Tibial nerve (tissue), 4 donors: ENCODE measurements at regions not wholly inside any gene's neighbourhood (a gene's known extent, or its start where the extent isn't known, plus 50 kb on each side); places are given as distances from the start of the nearest gene placed in this dataset.

Experiments
- DNase-seq, 2 donors: peaks; one replicate each; pipeline ENCODE4 v3.0.0-alpha.2; 2019; ENCODE audit warnings: low spot score in 2 of 2
- H3K27ac ChIP-seq, 4 donors: fragments of 200-600 bp; sonication (generic) in 3 of 4; one replicate each; pipeline ENCODE4 v1.5.1; 2017 to 2019; ENCODE audit warnings: mild to moderate bottlenecking in 1 of 4
- H3K27me3 ChIP-seq, 2 donors: fragments of 200-600 bp; sonication (generic) in 1 of 2; one replicate each; pipeline versions ENCODE4 v1.5.1 to v1.6.0; 2017 to 2019
- H3K36me3 ChIP-seq, 3 donors: fragments of 200-600 bp; sonication (generic); one replicate each; pipeline ENCODE4 v1.5.1; 2018 to 2019
- H3K4me1 ChIP-seq, 4 donors: fragments of 200-600 bp; sonication (generic) in 3 of 4; one replicate each; pipeline ENCODE4 v1.5.1; 2017 to 2019
- H3K4me3 ChIP-seq, 4 donors: fragments of 200-600 bp; sonication (generic) in 3 of 4; one replicate each; pipeline ENCODE4 v1.5.1; 2017 to 2019; ENCODE audit warnings: mild to moderate bottlenecking in 1 of 4, moderate library complexity in 1 of 4
- H3K9me3 ChIP-seq, 4 donors: fragments of 200-600 bp; sonication (generic) in 3 of 4; one replicate each; pipeline ENCODE4 v1.5.1; 2017 to 2019
- EP300 ChIP-seq, 2 donors: sonication (generic); formaldehyde crosslinking; IDR thresholded peaks; one replicate each; pipeline ENCODE4 v1.6.1; 2017; ENCODE audit warnings: antibody characterized with exemption in 2 of 2, mild to moderate bottlenecking in 1 of 2
- POLR2A ChIP-seq, 2 donors: fragments of 450-650 bp; IDR thresholded peaks; one replicate each; pipeline ENCODE4 v1.6.1; 2017; ENCODE audit warnings: antibody characterized with exemption in 2 of 2, mild to moderate bottlenecking in 2 of 2, moderate library complexity in 2 of 2
- WGBS, 2 donors: methylation state at CpG; one replicate each; pipeline ENCODE4 v1.1.5; 2018; 5-methylcytosine and 5-hydroxymethylcytosine counted together
- TF ChIP-seq, protein P1 (sequence below), 5 experiments: fragments of 200-600 bp in 3 of 5; fragments of 450-650 bp in 2 of 5; sonication (generic) in 3 of 5; IDR thresholded peaks; one replicate each; pipeline ENCODE4 v1.5.1; 2016 to 2019; ENCODE audit warnings: antibody characterized with exemption in 5 of 5, mild to moderate bottlenecking in 3 of 5, moderate library complexity in 2 of 5

DNA sequence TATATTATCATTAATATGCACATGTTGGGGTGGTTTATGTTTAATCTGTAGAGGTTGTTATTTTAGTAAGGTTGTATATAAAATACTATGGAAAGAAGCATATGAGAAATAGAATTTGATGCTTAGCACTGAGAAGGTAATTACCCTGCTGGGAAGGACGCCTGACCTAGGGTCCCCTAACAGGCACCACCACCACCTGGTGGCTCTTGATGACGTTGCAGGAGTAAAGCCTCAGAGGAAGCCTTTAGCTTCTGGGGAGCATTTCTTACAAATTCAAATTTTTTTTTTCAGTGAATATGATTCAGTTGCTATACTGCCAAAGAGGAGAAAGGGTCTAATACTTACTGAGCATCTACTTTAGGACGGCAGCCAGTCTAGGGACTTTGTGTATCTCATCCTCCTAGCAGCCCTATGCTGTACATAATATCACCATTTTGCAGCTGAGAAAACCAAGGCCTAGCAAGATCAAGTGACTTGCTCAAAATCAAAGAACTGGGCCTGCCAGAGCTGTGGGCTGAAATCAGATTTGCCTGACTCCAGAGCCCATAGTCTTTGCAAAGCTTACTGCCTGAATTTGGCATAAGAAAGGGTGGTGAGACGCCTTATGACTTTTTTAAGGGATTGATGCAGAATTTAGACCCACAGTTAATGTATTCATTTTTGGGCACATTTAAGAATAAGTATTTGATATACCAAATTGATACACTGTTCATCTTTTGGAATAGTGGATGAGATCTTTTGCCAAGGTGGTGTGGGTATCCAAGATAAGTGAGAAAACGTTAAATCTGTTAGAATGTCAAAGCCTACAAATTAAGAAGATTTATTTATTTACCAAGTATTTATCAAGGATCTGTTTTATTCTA, 78.8 kb upstream of the GAREM1 start:
- peak in 1 of 2 donors; percentile 41 for DNase-seq
- H3K4me3 ChIP-seq = no peak overlapping the region
- H3K27ac ChIP-seq = no peak overlapping the region
- no peaks in the 10 kb centered on the region for H3K36me3 ChIP-seq
- no peaks in the 10 kb centered on the region for H3K9me3 ChIP-seq
- TF ChIP-seq, protein P1, sequence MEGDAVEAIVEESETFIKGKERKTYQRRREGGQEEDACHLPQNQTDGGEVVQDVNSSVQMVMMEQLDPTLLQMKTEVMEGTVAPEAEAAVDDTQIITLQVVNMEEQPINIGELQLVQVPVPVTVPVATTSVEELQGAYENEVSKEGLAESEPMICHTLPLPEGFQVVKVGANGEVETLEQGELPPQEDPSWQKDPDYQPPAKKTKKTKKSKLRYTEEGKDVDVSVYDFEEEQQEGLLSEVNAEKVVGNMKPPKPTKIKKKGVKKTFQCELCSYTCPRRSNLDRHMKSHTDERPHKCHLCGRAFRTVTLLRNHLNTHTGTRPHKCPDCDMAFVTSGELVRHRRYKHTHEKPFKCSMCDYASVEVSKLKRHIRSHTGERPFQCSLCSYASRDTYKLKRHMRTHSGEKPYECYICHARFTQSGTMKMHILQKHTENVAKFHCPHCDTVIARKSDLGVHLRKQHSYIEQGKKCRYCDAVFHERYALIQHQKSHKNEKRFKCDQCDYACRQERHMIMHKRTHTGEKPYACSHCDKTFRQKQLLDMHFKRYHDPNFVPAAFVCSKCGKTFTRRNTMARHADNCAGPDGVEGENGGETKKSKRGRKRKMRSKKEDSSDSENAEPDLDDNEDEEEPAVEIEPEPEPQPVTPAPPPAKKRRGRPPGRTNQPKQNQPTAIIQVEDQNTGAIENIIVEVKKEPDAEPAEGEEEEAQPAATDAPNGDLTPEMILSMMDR (IDR thresholded peaks at IDR 0.05) = peak; percentile 45 to 59 (median 53)
- no peak for TF ChIP-seq EP300 (IDR thresholded peaks at IDR 0.05)
- WGBS, 2 donors = 39 to 44% methylated on average over 5 of the region's 5 CpGs
- H3K27me3 ChIP-seq = no peaks in the 10 kb centered on the region
- H3K4me1 ChIP-seq = no peaks in the 10 kb centered on the region

DNA sequence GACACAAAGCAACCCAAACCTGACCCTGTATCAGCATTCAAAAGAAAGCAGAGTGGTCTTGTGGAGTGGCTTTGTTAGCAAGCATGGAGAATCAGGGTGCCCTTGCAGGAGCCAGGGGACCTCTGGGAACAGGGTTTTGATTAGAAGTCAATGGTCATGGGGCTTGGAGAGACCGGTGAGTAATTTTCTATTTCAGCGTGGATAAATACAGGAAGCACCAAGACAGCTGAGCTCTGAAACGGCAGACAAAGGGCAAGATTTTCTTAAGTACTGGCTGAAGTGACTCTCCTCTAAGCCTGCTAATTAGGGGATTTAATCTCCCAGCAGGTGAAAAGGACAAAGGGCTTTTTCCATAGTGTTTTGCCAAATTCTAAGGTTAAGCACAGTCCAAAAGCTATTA, 78.0 kb upstream of the GAREM1 start:
- H3K4me1 ChIP-seq = no peaks in the 10 kb centered on the region
- no peaks in the 10 kb centered on the region for H3K36me3 ChIP-seq
- no peaks in the 10 kb centered on the region for H3K27me3 ChIP-seq
- no peak for DNase-seq
- no peaks in the 10 kb centered on the region for H3K9me3 ChIP-seq
- TF ChIP-seq EP300 (IDR thresholded peaks at IDR 0.05) (no peak), POLR2A (IDR thresholded peaks at IDR 0.05) (no peak)
- TF ChIP-seq, protein P1 (IDR thresholded peaks at IDR 0.05) = no peak
- WGBS, 2 donors = 43 to 54% methylated on average over 3 of the region's 3 CpGs
- no peak overlapping the region for H3K4me3 ChIP-seq
- H3K27ac ChIP-seq = no peak overlapping the region

DNA sequence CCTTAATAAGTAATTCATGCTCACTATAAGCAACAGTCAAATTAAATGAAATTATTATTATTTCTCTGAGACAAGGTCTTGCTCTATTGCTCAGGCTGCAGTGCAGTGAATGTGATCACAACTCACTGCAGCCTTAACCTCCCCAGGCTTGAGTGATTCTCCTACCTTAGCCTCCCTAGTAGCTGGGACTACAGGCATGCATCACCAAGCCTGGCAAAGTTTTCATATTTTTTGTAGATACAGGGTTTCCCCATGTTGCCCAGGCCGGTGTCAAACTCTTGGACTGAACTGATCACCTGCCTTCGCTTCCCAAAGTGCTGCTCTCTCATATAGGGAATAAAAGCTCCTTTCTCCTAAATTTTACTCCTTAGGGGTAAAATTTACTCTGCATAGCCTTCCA, 74.9 kb upstream of the GAREM1 start:
- Histone ChIP-seq H3K27ac (no peak overlapping the region), H3K4me3 (no peak overlapping the region), H3K27me3 (no peaks in the 10 kb centered on the region), H3K36me3 (no peaks in the 10 kb centered on the region), H3K4me1 (no peaks in the 10 kb centered on the region), H3K9me3 (no peaks in the 10 kb centered on the region)
- DNase-seq = no peak
- whole genome bisulfite sequencing, 2 donors = 94 to 97% methylated on average over 2 of the region's 2 CpGs
- no peak for TF ChIP-seq EP300 (IDR thresholded peaks at IDR 0.05)
- TF ChIP-seq, protein P1 (IDR thresholded peaks at IDR 0.05) = no peak
- TF ChIP-seq POLR2A (IDR thresholded peaks at IDR 0.05) = no peak

- DNase-seq = no peak
- no peaks in the 10 kb centered on the region for H3K4me1 ChIP-seq
- H3K4me3 ChIP-seq = no peak overlapping the region
- H3K27me3 ChIP-seq = no peaks in the 10 kb centered on the region
- WGBS, 2 donors = 84 to 86% methylated on average over 1 of the region's 1 CpG
- no peaks in the 10 kb centered on the region for H3K36me3 ChIP-seq
- no peaks in the 10 kb centered on the region for H3K9me3 ChIP-seq
- TF ChIP-seq, protein P1 (IDR thresholded peaks at IDR 0.05) = no peak
- TF ChIP-seq POLR2A (IDR thresholded peaks at IDR 0.05) (no peak), EP300 (IDR thresholded peaks at IDR 0.05) (no peak)
- no peak overlapping the region for H3K27ac ChIP-seq
Measured at GRCh38 chr18:32544088-32544487, 73.4 kb upstream of the GAREM1 start.

DNA sequence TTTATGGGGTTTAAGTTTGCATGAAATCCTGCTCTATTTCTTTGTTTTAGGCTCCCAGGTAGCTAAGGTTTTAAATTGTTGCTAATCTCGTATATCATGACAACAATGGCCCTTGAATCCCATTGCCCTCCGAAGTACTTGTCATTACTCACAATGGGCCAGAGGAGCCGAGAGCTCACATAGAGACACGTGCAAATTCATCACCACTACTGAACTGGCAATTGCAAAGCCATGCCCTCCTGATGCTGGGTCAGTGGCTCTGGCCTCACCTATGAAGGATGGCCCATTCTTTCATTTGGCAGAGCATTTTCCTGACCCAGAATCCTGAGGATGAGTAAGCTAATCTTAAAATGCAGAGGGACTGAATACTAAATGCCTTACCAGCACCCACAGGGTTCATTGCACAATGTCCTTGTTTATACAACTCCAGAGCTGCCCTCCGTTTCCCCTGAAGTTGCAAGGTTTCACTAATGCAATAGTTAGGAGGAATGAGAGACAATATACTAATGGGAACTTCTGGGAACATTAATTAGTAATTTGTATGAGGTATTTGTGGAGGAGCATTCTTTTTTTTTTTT, 71.6 kb upstream of the GAREM1 start:
- DNase-seq = no peak
- no peak overlapping the region for H3K4me3 ChIP-seq
- no peak overlapping the region for H3K27ac ChIP-seq
- 57 to 58% methylated on average over 5 of the region's 5 CpGs for WGBS, 2 donors
- no peaks in the 10 kb centered on the region for H3K9me3 ChIP-seq
- TF ChIP-seq, protein P1 (IDR thresholded peaks at IDR 0.05) = no peak
- TF ChIP-seq POLR2A (IDR thresholded peaks at IDR 0.05) (no peak), EP300 (IDR thresholded peaks at IDR 0.05) (no peak)
- no peaks in the 10 kb centered on the region for H3K4me1 ChIP-seq
- H3K27me3 ChIP-seq = no peaks in the 10 kb centered on the region
- H3K36me3 ChIP-seq = no peaks in the 10 kb centered on the region
